Loucy (cell line): ENCODE measurements at regions not wholly inside any gene's neighbourhood (a gene's known extent, or its start where the extent isn't known, plus 50 kb on each side); places are given as distances from the start of the nearest gene placed in this dataset.
"Not testable (repeated sequence)": the region's sequence is repeated elsewhere in the genome, so short reads cannot be mapped to it uniquely, and the experiment has no call there.

Experiments
- H2AFZ ChIP-seq: fragments of 200-600 bp; sonication (generic); 2 replicates; pipeline ENCODE4 v1.6.0; 2016; ENCODE audit warnings: antibody characterized with exemption, mild to moderate bottlenecking, low read length, moderate library complexity
- H3F3A ChIP-seq: fragments of 200-600 bp; 2 replicates; pipeline ENCODE4 v1.6.0; 2016; ENCODE audit warnings: antibody characterized with exemption, low read depth, mild to moderate bottlenecking
- H3K27me3 ChIP-seq: fragments of 200-600 bp; sonication (generic); 2 replicates; pipeline ENCODE4 v1.6.1; 2014; ENCODE audit warnings: low read length, mild to moderate bottlenecking; ENCODE audit not compliant: insufficient read depth, poor library complexity, severe bottlenecking
- H3K36me3 ChIP-seq: fragments of 200-600 bp; sonication (generic); 2 replicates; pipeline ENCODE4 v1.6.1; 2016; ENCODE audit warnings: low read length; ENCODE audit not compliant: insufficient read depth
- H3K4me1 ChIP-seq: fragments of 200-600 bp; sonication (generic); 2 replicates; pipeline ENCODE4 v1.5.1; 2014; ENCODE audit warnings: low read length, mild to moderate bottlenecking; ENCODE audit not compliant: insufficient read depth, poor library complexity, severe bottlenecking
- H3K4me2 ChIP-seq: fragments of 200-600 bp; sonication (generic); 2 replicates; pipeline ENCODE4 v1.6.0; 2014; ENCODE audit warnings: antibody characterized with exemption, low read length, low read depth, mild to moderate bottlenecking; ENCODE audit not compliant: poor library complexity, severe bottlenecking
- H3K4me3 ChIP-seq: fragments of 200-600 bp; sonication (generic); 2 replicates; pipeline ENCODE4 v1.5.1; 2014; ENCODE audit warnings: low read length, mild to moderate bottlenecking, mixed read lengths; ENCODE audit not compliant: poor library complexity, severe bottlenecking
- H3K79me2 ChIP-seq: fragments of 200-600 bp; sonication (generic); 2 replicates; pipeline ENCODE4 v1.6.1; 2014; ENCODE audit warnings: low read length; ENCODE audit not compliant: insufficient read depth
- H3K9ac ChIP-seq: fragments of 200-600 bp; sonication (generic); 2 replicates; pipeline ENCODE4 v1.6.0; 2014; ENCODE audit warnings: mild to moderate bottlenecking, low read depth, low read length, moderate library complexity; ENCODE audit not compliant: poor library complexity, severe bottlenecking
- H3K9me2 ChIP-seq: fragments of 200-600 bp; sonication (generic); replicated peaks from 2 replicates; pipeline ENCODE4 v1.6.1; 2016; ENCODE audit warnings: low read depth, low read length, mixed read lengths
- H3K9me3 ChIP-seq: fragments of 200-600 bp; sonication (generic); 2 replicates; pipeline ENCODE4 v1.6.1; 2014; ENCODE audit warnings: mild to moderate bottlenecking, antibody characterized with exemption, low read length, low read depth; ENCODE audit not compliant: insufficient read depth
- H4K20me1 ChIP-seq: fragments of 200-600 bp; sonication (generic); 2 replicates; pipeline ENCODE4 v1.6.0; 2014; ENCODE audit warnings: antibody characterized with exemption, low read length, mild to moderate bottlenecking; ENCODE audit not compliant: insufficient read depth, poor library complexity, severe bottlenecking
- CTCF ChIP-seq: fragments of 200-600 bp; sonication (generic); conservative IDR thresholded peaks from 2 replicates; pipeline ENCODE4 v1.5.1; 2014; ENCODE audit warnings: mild to moderate bottlenecking, antibody characterized with exemption, low read length
- EZH2phosphoT487 ChIP-seq: fragments of 200-600 bp; IDR thresholded peaks from 2 replicates; pipeline ENCODE4 v1.6.1; 2018; ENCODE audit warnings: antibody characterized with exemption, mild to moderate bottlenecking, moderate library complexity, borderline replicate concordance

GRCh38 chr4:170169699-170170098 is 79.9 kb upstream of the AADAT start:
- Histone ChIP-seq H3K4me1 (no peaks in the 10 kb centered on the region), H2AFZ (no peak overlapping the region), H3K9me3 (0 out of 2 replicates have a peak, but pooled peaks cover 2% of the 10 kb centered on the region), H3K27me3 (no peaks in the 10 kb centered on the region), H3K9ac (no peak overlapping the region), H3K9me2 (no peaks in the 10 kb centered on the region), H3F3A (no peaks in the 10 kb centered on the region), H3K4me3 (no peak overlapping the region), H3K79me2 (no peaks in the 10 kb centered on the region), H3K4me2 (no peak overlapping the region), H3K36me3 (no peaks in the 10 kb centered on the region), H4K20me1 (no peaks in the 10 kb centered on the region)
- no peak for TF ChIP-seq CTCF
- TF ChIP-seq EZH2phosphoT487: no peak

- Histone ChIP-seq H3K4me2 (no peak overlapping the region), H3K4me3 (no peak overlapping the region), H3K36me3 (no peaks in the 10 kb centered on the region), H3K79me2 (no peaks in the 10 kb centered on the region), H3F3A (no peaks in the 10 kb centered on the region), H3K9ac (no peak overlapping the region), H2AFZ (no peak overlapping the region), H3K9me2 (no peaks in the 10 kb centered on the region), H3K4me1 (no peaks in the 10 kb centered on the region), H3K9me3 (0 out of 2 replicates have a peak, but pooled peaks cover 2% of the 10 kb centered on the region), H3K27me3 (no peaks in the 10 kb centered on the region), H4K20me1 (no peaks in the 10 kb centered on the region)
- TF ChIP-seq EZH2phosphoT487: no peak
- TF ChIP-seq CTCF: no peak
These were observed 77.9 kb upstream of the AADAT start for GRCh38 chr4:170167678-170168077.

- not testable (repeated sequence) for H2AFZ ChIP-seq, H3F3A ChIP-seq, H3K4me2 ChIP-seq, H3K27me3 ChIP-seq, H3K4me1 ChIP-seq, H3K4me3 ChIP-seq, H3K9me3 ChIP-seq, H3K79me2 ChIP-seq, H3K9me2 ChIP-seq, H3K36me3 ChIP-seq, H3K9ac ChIP-seq, H4K20me1 ChIP-seq
These were observed 76.4 kb upstream of the AADAT start for GRCh38 chr4:170166193-170166592.

- Histone ChIP-seq H4K20me1 (no peaks in the 10 kb centered on the region), H3K9me3 (0 out of 2 replicates have a peak, but pooled peaks cover under 1% of the 10 kb centered on the region), H3K36me3 (no peaks in the 10 kb centered on the region), H3K4me1 (no peaks in the 10 kb centered on the region), H3K4me2 (no peak overlapping the region), H3K9ac (no peak overlapping the region), H3K27me3 (no peaks in the 10 kb centered on the region), H3F3A (no peaks in the 10 kb centered on the region), H3K9me2 (no peaks in the 10 kb centered on the region), H2AFZ (no peak overlapping the region), H3K4me3 (no peak overlapping the region), H3K79me2 (no peaks in the 10 kb centered on the region)
- TF ChIP-seq EZH2phosphoT487: no peak
- TF ChIP-seq CTCF: no peak
These were observed 72.7 kb upstream of the AADAT start for GRCh38 chr4:170162416-170162815.
